IMR-90 (cell line): ENCODE measurements at regions not wholly inside any gene's neighbourhood (a gene's known extent, or its start where the extent isn't known, plus 50 kb on each side); places are given as distances from the start of the nearest gene placed in this dataset.

Source experiments
- ATAC-seq: fragments of 200-7000 bp; cut with Tn5 transposase; 2 replicates; pipeline ENCODE4 v1.9.1; 2020; ENCODE audit warnings: low read depth, mild to moderate bottlenecking, moderate library complexity
- BruUV-seq: library from RNA; stranded (reverse); fragments of 400-500 nt; replicated peaks from 2 replicates; lab custom pipeline; 2021; lab: Mats Ljungman, UMichigan
- CTCF ChIA-PET: fragments of 300-600 bp; formaldehyde crosslinking; extraction: SDS; loops from one replicate; lab custom pipeline; 2021; ENCODE audit warnings: antibody characterized with exemption; lab: Yijun Ruan, JAX
- POLR2A ChIA-PET: fragments of 300-600 bp; sonication (Branson Sonifier 250); formaldehyde crosslinking; loops from one replicate; lab custom pipeline; 2022; ENCODE audit warnings: antibody characterized with exemption; ENCODE audit not compliant: unreplicated experiment; lab: Charles Lee
- DNase-seq: peaks from one replicate; pipeline ENCODE4 v3.0.0; 2013
- H2AFZ ChIP-seq: replicated peaks from 2 replicates; pipeline ENCODE3; 2013; ENCODE audit warnings: low read length, mild to moderate bottlenecking; ENCODE audit not compliant: poor library complexity
- H2AK5ac ChIP-seq: 2 replicates; pipeline ENCODE4 v1.6.1; 2013; ENCODE audit warnings: low read depth, low read length, inconsistent platforms
- H2AK9ac ChIP-seq: replicated peaks from 2 replicates; pipeline ENCODE3; 2013; ENCODE audit warnings: mild to moderate bottlenecking, low read depth, low read length, moderate library complexity; ENCODE audit not compliant: poor library complexity
- H2BK120ac ChIP-seq: 2 replicates; pipeline ENCODE4 v1.6.1; 2013; ENCODE audit warnings: low read depth, low read length, inconsistent platforms
- H2BK15ac ChIP-seq: 3 replicates; pipeline ENCODE4 v1.6.1; 2013; ENCODE audit warnings: low read depth, low read length, inconsistent platforms
- H2BK20ac ChIP-seq: 2 replicates; pipeline ENCODE4 v1.6.1; 2013; ENCODE audit warnings: low read depth, mild to moderate bottlenecking, inconsistent platforms, low read length, moderate library complexity
- H2BK5ac ChIP-seq: 2 replicates; pipeline ENCODE4 v1.6.1; 2013; ENCODE audit warnings: mild to moderate bottlenecking, low read depth, low read length, inconsistent platforms; ENCODE audit not compliant: poor library complexity, severe bottlenecking
- H3K14ac ChIP-seq: replicated peaks from 2 replicates; pipeline ENCODE4 v1.6.1; 2013; ENCODE audit warnings: low read depth, low read length, inconsistent platforms
- H3K18ac ChIP-seq: 2 replicates; pipeline ENCODE4 v1.6.1; 2013; ENCODE audit warnings: low read depth, low read length, control low read depth
- H3K23ac ChIP-seq: 2 replicates; pipeline ENCODE4 v1.6.1; 2013; ENCODE audit warnings: low read depth, low read length, inconsistent platforms
- H3K27ac ChIP-seq: 2 replicates; pipeline ENCODE4 v1.5.1; 2013; ENCODE audit warnings: mild to moderate bottlenecking, control low read depth, low read length; ENCODE audit not compliant: insufficient read depth
- H3K27me3 ChIP-seq: 2 replicates; pipeline ENCODE4 v1.6.1; 2013; ENCODE audit warnings: low read length; ENCODE audit not compliant: control insufficient read depth, insufficient read depth
- H3K36me3 ChIP-seq: 2 replicates; pipeline ENCODE4 v1.6.1; 2013; ENCODE audit warnings: low read length, mixed read lengths; ENCODE audit not compliant: control insufficient read depth, insufficient read depth
- H3K4ac ChIP-seq: 2 replicates; pipeline ENCODE4 v1.6.1; 2013; ENCODE audit warnings: low read depth, low read length, inconsistent platforms
- H3K4me1 ChIP-seq: 2 replicates; pipeline ENCODE4 v1.6.1; 2013; ENCODE audit warnings: low read length, mixed read lengths; ENCODE audit not compliant: control insufficient read depth, insufficient read depth
- H3K4me2 ChIP-seq: 2 replicates; pipeline ENCODE4 v1.6.1; 2013; ENCODE audit warnings: low read depth, mild to moderate bottlenecking, control low read depth, low read length, moderate library complexity
- H3K4me3 ChIP-seq: 2 replicates; pipeline ENCODE4 v1.5.1; 2013; ENCODE audit warnings: low read depth, mild to moderate bottlenecking, control low read depth, low read length, moderate library complexity; ENCODE audit not compliant: insufficient read depth
- H3K56ac ChIP-seq: 2 replicates; pipeline ENCODE4 v1.6.1; 2013; ENCODE audit warnings: low read length, inconsistent platforms; ENCODE audit not compliant: insufficient read depth; ENCODE audit errors: extremely low read depth
- H3K79me1 ChIP-seq, 2 experiments: 2 replicates each; pipeline ENCODE4 v1.6.1; 2013; ENCODE audit warnings: low read length in 2 of 2, inconsistent platforms in 1 of 2, low read depth in 1 of 2
- H3K9ac ChIP-seq: 2 replicates; pipeline ENCODE4 v1.6.1; 2013; ENCODE audit warnings: low read depth, low read length, control low read depth
- H3K9me1 ChIP-seq: 2 replicates; pipeline ENCODE4 v1.6.1; 2013; ENCODE audit warnings: low read length, inconsistent platforms; ENCODE audit not compliant: insufficient read depth
- H3K9me3 ChIP-seq: 2 replicates; pipeline ENCODE4 v1.6.1; 2013; ENCODE audit warnings: low read length; ENCODE audit not compliant: control insufficient read depth, insufficient read depth
- H4K20me1 ChIP-seq: 2 replicates; pipeline ENCODE4 v1.6.1; 2013; ENCODE audit warnings: low read length, inconsistent platforms; ENCODE audit not compliant: insufficient read depth
- H4K5ac ChIP-seq: 2 replicates; pipeline ENCODE4 v1.6.1; 2013; ENCODE audit warnings: mild to moderate bottlenecking, low read depth, low read length, control low read depth
- H4K8ac ChIP-seq, 2 experiments: 2 replicates each; pipeline ENCODE4 v1.6.1; 2013; ENCODE audit warnings: low read depth in 2 of 2, low read length in 2 of 2, control low read depth in 1 of 2, inconsistent platforms in 1 of 2
- H4K91ac ChIP-seq: 2 replicates; pipeline ENCODE4 v1.6.1; 2013; ENCODE audit warnings: low read depth, low read length, inconsistent platforms; ENCODE audit not compliant: insufficient read depth
- CEBPB ChIP-seq: IDR thresholded peaks from 2 replicates; pipeline ENCODE4 v1.6.1; 2012; ENCODE audit warnings: low read depth, low read length, improper control_type of control experiment
- CHD1 ChIP-seq: IDR thresholded peaks from 2 replicates; pipeline ENCODE4 v1.6.1; 2012; ENCODE audit warnings: low read depth, low read length, improper control_type of control experiment
- CTCF ChIP-seq: conservative IDR thresholded peaks from 2 replicates; pipeline ENCODE4 v1.5.1; 2012; ENCODE audit warnings: mild to moderate bottlenecking, low read depth, low read length, improper control_type of control experiment
- MAZ ChIP-seq: IDR thresholded peaks from 2 replicates; pipeline ENCODE4 v1.6.1; 2012; ENCODE audit warnings: low read depth, mild to moderate bottlenecking, low read length, improper control_type of control experiment, moderate library complexity, borderline replicate concordance
- MXI1 ChIP-seq: IDR thresholded peaks from 2 replicates; pipeline ENCODE4 v1.6.1; 2012; ENCODE audit warnings: low read depth, mild to moderate bottlenecking, low read length, moderate library complexity, borderline replicate concordance
- WGBS, 2 experiments: methylation state at CpG; one replicate each; pipeline versions ENCODE4 v1.1.5 to v1.1.7; 2013; ENCODE audit warnings: missing lambda C conversion rate in 2 of 2; ENCODE audit not compliant: insufficient read length in 1 of 2; ENCODE audit errors: extremely low coverage in 2 of 2; 5-methylcytosine and 5-hydroxymethylcytosine counted together
- dilution Hi-C: fragments of 300-500 bp; cut with HindIII; formaldehyde crosslinking; loops from one replicate; pipeline ENCODE4 v1.14.3; 2018; ENCODE audit warnings: low sequenced_read_pairs; ENCODE audit not compliant: unreplicated experiment
- in situ Hi-C: fragments of 300-500 bp; cut with MboI; formaldehyde crosslinking; loops from 3 replicates; pipeline ENCODE4 v1.14.3; 2019; ENCODE audit warnings: low sequenced_read_pairs, inconsistent platforms, mixed read lengths
- intact Hi-C: fragments of 100-400 bp; cut with micrococcal nuclease; formaldehyde crosslinking; loops from 2 replicates; pipeline ENCODE4 v1.10.0; 2022

- H3K9me3 ChIP-seq, result peaks cover 54% of the 10 kb centered on the region
- no peak for TF ChIP-seq CTCF
- no peak for TF ChIP-seq MAZ
- no peak for TF ChIP-seq CEBPB
- TF ChIP-seq MXI1, result no peak
- TF ChIP-seq CHD1, result no peak
- 30% methylated on average over 5 of the region's 11 CpGs; no CpG with 5 or more reads in 1 of the 2 experiments for WGBS, 2 experiments
Measured at GRCh38 chr18:78860117-78860516, 119.5 kb upstream of the SALL3 start.

More at GRCh38 chr18:78860117-78860516, 119.5 kb upstream of the SALL3 start:
- no peak overlapping the region for H3K14ac ChIP-seq
- no peak overlapping the region for H2BK20ac ChIP-seq
- intact Hi-C loops (no loop called here), in situ Hi-C loops (no loop called here), dilution Hi-C loops (no loop called here)
- no peak overlapping the region for H3K4ac ChIP-seq
- no peak overlapping the region for H4K8ac ChIP-seq
- H2BK120ac ChIP-seq, result no peak overlapping the region
- H3K4me2 ChIP-seq, result no peak overlapping the region
- ChIA-PET POLR2A (no interaction called here), CTCF (no interaction called here)
- ATAC-seq (no peak), DNase-seq (no peak)
- no peak overlapping the region for H4K5ac ChIP-seq
- H3K4me3 ChIP-seq, result no peak overlapping the region
- H3K23ac ChIP-seq, result no peak overlapping the region
- H3K9me1 ChIP-seq, result no peaks in the 10 kb centered on the region
- H2AFZ ChIP-seq, result no peak overlapping the region
- no TSS peak for BruUV-seq
- H4K91ac ChIP-seq, result no peak overlapping the region
- no peak overlapping the region for H3K27ac ChIP-seq
- H3K79me1 ChIP-seq, result no peaks in the 10 kb centered on the region
- H2BK15ac ChIP-seq, result no peak overlapping the region
- H4K20me1 ChIP-seq, result no peaks in the 10 kb centered on the region
- no peak overlapping the region for H3K9ac ChIP-seq
- H2AK9ac ChIP-seq, result no peak overlapping the region
- H3K18ac ChIP-seq, result no peak overlapping the region
- no peaks in the 10 kb centered on the region for H3K4me1 ChIP-seq
- no peak overlapping the region for H3K56ac ChIP-seq
- no peak overlapping the region for H2BK5ac ChIP-seq
- H2AK5ac ChIP-seq, result no peak overlapping the region
- H3K36me3 ChIP-seq, result no peaks in the 10 kb centered on the region
- no peaks in the 10 kb centered on the region for H3K27me3 ChIP-seq
